Panc1 (cell line): ENCODE measurements at regions not wholly inside any gene's neighbourhood (a gene's known extent, or its start where the extent isn't known, plus 50 kb on each side); places are given as distances from the start of the nearest gene placed in this dataset.

Experiments
- ATAC-seq: fragments of 200-7000 bp; cut with Tn5 transposase; 2 replicates; pipeline ENCODE4 v1.9.1; 2020; ENCODE audit warnings: mild to moderate bottlenecking, moderate library complexity
- BruUV-seq: library from RNA; stranded (reverse); fragments of 400-500 nt; replicated peaks from 2 replicates; lab custom pipeline; 2021; lab: Mats Ljungman, UMichigan
- CTCF ChIA-PET: fragments of 300-600 bp; sonication (Branson Sonifier 250); formaldehyde crosslinking; loops from one replicate; lab custom pipeline; 2022; ENCODE audit warnings: antibody characterized with exemption; lab: Charles Lee
- POLR2A ChIA-PET: fragments of 300-600 bp; sonication (Branson Sonifier 250); formaldehyde crosslinking; loops from one replicate; lab custom pipeline; 2022; ENCODE audit warnings: antibody characterized with exemption; lab: Charles Lee
- DNase-seq: peaks from one replicate; pipeline ENCODE4 v3.0.0-alpha.2; 2010; ENCODE audit warnings: low read depth, low spot score
- H3K27ac ChIP-seq: 2 replicates; pipeline ENCODE4 v1.5.1; 2011; ENCODE audit warnings: mild to moderate bottlenecking, low read length, inconsistent platforms
- H3K27me3 ChIP-seq: fragments of 200-500 bp; sonication (Bioruptor generic); 2 replicates; pipeline ENCODE4 v1.6.0; 2014; ENCODE audit warnings: low read length, inconsistent platforms; ENCODE audit not compliant: control insufficient read depth, insufficient read depth
- H3K36me3 ChIP-seq: fragments of 200-500 bp; sonication (Bioruptor generic); 2 replicates; pipeline ENCODE4 v1.5.1; 2014; ENCODE audit warnings: inconsistent platforms, mild to moderate bottlenecking, low read length, moderate library complexity; ENCODE audit not compliant: control insufficient read depth, insufficient read depth
- H3K4me1 ChIP-seq: 2 replicates; pipeline ENCODE4 v1.5.1; 2011; ENCODE audit warnings: inconsistent platforms, mild to moderate bottlenecking, low read length, moderate library complexity; ENCODE audit not compliant: control insufficient read depth, insufficient read depth
- H3K4me3 ChIP-seq, 2 experiments: 2 replicates each; pipeline ENCODE4 v1.5.1; 2011 to 2012; ENCODE audit warnings: low read depth in 2 of 2, low read length in 2 of 2, mild to moderate bottlenecking in 2 of 2, inconsistent platforms in 1 of 2, moderate library complexity in 1 of 2
- H3K9me3 ChIP-seq: fragments of 200-500 bp; sonication (Bioruptor generic); 2 replicates; pipeline ENCODE4 v1.5.1; 2014; ENCODE audit warnings: low read depth, mild to moderate bottlenecking, inconsistent platforms, low read length, moderate library complexity; ENCODE audit not compliant: control insufficient read depth, insufficient read depth
- POLR2AphosphoS5 ChIP-seq: IDR thresholded peaks from 2 replicates; pipeline ENCODE4 v1.6.1; 2012; ENCODE audit warnings: mild to moderate bottlenecking, low read depth, low read length, moderate library complexity
- SIN3A ChIP-seq: IDR thresholded peaks from 2 replicates; pipeline ENCODE4 v1.6.1; 2012; ENCODE audit warnings: low read depth, mild to moderate bottlenecking, low read length, moderate library complexity, borderline replicate concordance; ENCODE audit not compliant: insufficient read depth
- TCF7L2 ChIP-seq: IDR thresholded peaks from 2 replicates; pipeline ENCODE4 v1.6.1; 2011; ENCODE audit warnings: mild to moderate bottlenecking, low read depth, low read length, inconsistent platforms
- in situ Hi-C: cut with HindIII; loops from 2 replicates; pipeline ENCODE4 v1.10.0; 2016; ENCODE audit warnings: low sequenced_read_pairs, low pct_unique_long_range_greater_than_20kb
- intact Hi-C: fragments of 100-400 bp; cut with micrococcal nuclease; formaldehyde crosslinking; loops from one replicate; pipeline ENCODE4 v1.10.0; 2022; ENCODE audit not compliant: unreplicated experiment
- TF ChIP-seq, protein P1 (sequence below), 2 experiments: IDR thresholded peaks; 2 replicates each; pipeline ENCODE4 v1.6.1; 2011 to 2012; ENCODE audit warnings: low read depth in 2 of 2, control low read depth in 1 of 2, low read length in 1 of 2, mild to moderate bottlenecking in 1 of 2, moderate library complexity in 1 of 2; ENCODE audit not compliant: insufficient read depth in 1 of 2
- TF ChIP-seq, protein P2 (sequence below): fragments of 450-650 bp; IDR thresholded peaks from 2 replicates; pipeline ENCODE4 v1.5.1; 2017; ENCODE audit warnings: mild to moderate bottlenecking

DNA sequence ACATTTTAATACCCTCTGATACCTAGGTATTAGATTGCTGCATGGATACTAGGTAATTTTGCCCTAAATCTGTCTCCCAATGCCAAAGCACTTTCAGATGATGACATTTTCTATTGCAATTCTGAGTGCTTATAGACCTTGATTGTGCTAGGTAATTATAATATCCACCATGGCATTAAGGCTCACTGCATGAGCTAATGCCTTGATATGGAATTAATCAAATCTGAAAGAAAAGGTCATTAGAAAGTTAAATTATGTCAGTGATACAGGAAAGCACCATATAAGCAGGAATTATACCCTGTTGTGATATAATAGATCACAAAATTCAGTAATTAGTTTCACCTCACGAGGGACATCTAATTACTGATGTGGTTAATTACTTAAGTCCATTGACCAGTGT lies 521.4 kb downstream of the DNAJB9 start:
- Histone ChIP-seq H3K4me3 (no peak overlapping the region), H3K27ac (no peak overlapping the region), H3K27me3 (no peaks in the 10 kb centered on the region), H3K4me1 (no peaks in the 10 kb centered on the region), H3K9me3 (no peaks in the 10 kb centered on the region), H3K36me3 (no peaks in the 10 kb centered on the region)
- ChIA-PET POLR2A (no interaction called here), CTCF (no interaction called here)
- DNase-seq, result no peak
- no TSS peak for BruUV-seq
- no peak for TF ChIP-seq SIN3A
- in situ Hi-C loops (no loop called here), intact Hi-C loops (no loop called here)
- no peak for ATAC-seq

DNA sequence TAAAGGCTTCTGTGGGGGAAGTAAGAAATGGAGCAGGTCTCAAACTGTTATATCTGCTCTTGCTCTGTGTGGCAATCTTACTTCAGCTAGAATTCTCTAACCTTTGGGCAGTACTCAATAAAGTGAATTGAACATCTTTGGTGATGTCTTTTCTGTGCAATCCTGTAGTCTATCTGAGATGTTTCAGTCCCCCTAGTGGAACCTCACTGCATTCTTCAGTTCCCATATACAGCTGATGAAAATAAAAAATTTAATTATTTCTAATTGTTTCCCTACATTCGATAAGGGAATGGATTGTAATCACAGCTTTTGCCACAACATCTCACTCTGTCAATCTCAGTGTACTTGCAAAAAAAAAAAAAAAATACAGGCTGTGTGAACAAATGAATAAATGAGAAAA lies 522.6 kb downstream of the DNAJB9 start:
- Histone ChIP-seq H3K4me1 (no peaks in the 10 kb centered on the region), H3K4me3 (no peak overlapping the region), H3K27me3 (no peaks in the 10 kb centered on the region), H3K36me3 (no peaks in the 10 kb centered on the region), H3K27ac (no peak overlapping the region), H3K9me3 (no peaks in the 10 kb centered on the region)
- DNase-seq, result no peak
- no peak for ATAC-seq
- TF ChIP-seq, protein P1, sequence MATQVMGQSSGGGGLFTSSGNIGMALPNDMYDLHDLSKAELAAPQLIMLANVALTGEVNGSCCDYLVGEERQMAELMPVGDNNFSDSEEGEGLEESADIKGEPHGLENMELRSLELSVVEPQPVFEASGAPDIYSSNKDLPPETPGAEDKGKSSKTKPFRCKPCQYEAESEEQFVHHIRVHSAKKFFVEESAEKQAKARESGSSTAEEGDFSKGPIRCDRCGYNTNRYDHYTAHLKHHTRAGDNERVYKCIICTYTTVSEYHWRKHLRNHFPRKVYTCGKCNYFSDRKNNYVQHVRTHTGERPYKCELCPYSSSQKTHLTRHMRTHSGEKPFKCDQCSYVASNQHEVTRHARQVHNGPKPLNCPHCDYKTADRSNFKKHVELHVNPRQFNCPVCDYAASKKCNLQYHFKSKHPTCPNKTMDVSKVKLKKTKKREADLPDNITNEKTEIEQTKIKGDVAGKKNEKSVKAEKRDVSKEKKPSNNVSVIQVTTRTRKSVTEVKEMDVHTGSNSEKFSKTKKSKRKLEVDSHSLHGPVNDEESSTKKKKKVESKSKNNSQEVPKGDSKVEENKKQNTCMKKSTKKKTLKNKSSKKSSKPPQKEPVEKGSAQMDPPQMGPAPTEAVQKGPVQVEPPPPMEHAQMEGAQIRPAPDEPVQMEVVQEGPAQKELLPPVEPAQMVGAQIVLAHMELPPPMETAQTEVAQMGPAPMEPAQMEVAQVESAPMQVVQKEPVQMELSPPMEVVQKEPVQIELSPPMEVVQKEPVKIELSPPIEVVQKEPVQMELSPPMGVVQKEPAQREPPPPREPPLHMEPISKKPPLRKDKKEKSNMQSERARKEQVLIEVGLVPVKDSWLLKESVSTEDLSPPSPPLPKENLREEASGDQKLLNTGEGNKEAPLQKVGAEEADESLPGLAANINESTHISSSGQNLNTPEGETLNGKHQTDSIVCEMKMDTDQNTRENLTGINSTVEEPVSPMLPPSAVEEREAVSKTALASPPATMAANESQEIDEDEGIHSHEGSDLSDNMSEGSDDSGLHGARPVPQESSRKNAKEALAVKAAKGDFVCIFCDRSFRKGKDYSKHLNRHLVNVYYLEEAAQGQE (IDR thresholded peaks at IDR 0.05; ENCODE audit: insufficient read depth in 1 of 2, low read depth in 2 of 2, low read length in 1 of 2), result no peak
- TF ChIP-seq, protein P2, sequence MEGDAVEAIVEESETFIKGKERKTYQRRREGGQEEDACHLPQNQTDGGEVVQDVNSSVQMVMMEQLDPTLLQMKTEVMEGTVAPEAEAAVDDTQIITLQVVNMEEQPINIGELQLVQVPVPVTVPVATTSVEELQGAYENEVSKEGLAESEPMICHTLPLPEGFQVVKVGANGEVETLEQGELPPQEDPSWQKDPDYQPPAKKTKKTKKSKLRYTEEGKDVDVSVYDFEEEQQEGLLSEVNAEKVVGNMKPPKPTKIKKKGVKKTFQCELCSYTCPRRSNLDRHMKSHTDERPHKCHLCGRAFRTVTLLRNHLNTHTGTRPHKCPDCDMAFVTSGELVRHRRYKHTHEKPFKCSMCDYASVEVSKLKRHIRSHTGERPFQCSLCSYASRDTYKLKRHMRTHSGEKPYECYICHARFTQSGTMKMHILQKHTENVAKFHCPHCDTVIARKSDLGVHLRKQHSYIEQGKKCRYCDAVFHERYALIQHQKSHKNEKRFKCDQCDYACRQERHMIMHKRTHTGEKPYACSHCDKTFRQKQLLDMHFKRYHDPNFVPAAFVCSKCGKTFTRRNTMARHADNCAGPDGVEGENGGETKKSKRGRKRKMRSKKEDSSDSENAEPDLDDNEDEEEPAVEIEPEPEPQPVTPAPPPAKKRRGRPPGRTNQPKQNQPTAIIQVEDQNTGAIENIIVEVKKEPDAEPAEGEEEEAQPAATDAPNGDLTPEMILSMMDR, result peak; percentile 10; the same call in 1 of the 2 replicates
- intact Hi-C loops (no loop called here), in situ Hi-C loops (no loop called here)
- BruUV-seq, result no TSS peak
- ChIA-PET POLR2A (no interaction called here), CTCF (interaction anchor here (0.5 to 0.7 kb wide), 2 partner anchors 14 to 38 kb away, joined by 5 to 9 read pairs; no protein-coding TSS in a partner anchor)

DNA sequence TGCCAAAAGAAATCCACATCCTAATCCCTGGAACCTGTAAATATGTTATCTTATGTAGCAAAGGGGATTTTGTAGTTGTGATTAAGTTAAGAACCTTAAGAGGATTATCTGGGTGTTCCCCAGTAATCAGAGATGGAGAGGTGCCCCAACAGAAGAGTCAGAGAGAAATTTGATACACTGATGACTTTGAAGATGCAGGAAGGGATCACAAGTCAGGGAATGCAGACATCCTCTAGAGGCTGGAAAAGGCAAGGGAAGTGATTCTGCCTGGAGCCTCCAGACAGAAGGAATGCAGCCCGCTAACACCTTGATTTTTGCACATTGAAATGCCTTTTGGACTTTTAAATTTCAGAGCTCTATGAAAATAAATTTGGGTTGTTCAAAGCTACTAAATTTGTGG lies 531.7 kb downstream of the DNAJB9 start:
- TF ChIP-seq POLR2AphosphoS5 (no peak), TCF7L2 (no peak), SIN3A (no peak)
- TF ChIP-seq, protein P2, result no peak
- TF ChIP-seq, protein P1 (IDR thresholded peaks at IDR 0.05; ENCODE audit: insufficient read depth in 1 of 2, low read depth in 2 of 2, low read length in 1 of 2), result no peak
- intact Hi-C loops (no loop called here), in situ Hi-C loops (no loop called here)
- ChIA-PET CTCF (no interaction called here), POLR2A (no interaction called here)
- no peaks in the 10 kb centered on the region for H3K4me1 ChIP-seq
- no peak for ATAC-seq
- H3K36me3 ChIP-seq, result no peaks in the 10 kb centered on the region
- H3K27me3 ChIP-seq, result no peaks in the 10 kb centered on the region
- no peak overlapping the region for H3K27ac ChIP-seq
- H3K9me3 ChIP-seq, result no peaks in the 10 kb centered on the region
- DNase-seq, result no peak
- BruUV-seq, result no TSS peak
- no peak overlapping the region for H3K4me3 ChIP-seq
